K562 (cell line): ENCODE measurements at regions not wholly inside any gene's neighbourhood (a gene's known extent, or its start where the extent isn't known, plus 50 kb on each side); places are given as distances from the start of the nearest gene placed in this dataset.

Experiments used
- ATAC-seq: fragments of 200-7000 bp; cut with Tn5 transposase; 3 replicates; pipeline ENCODE4 v1.9.1; 2020; ENCODE audit warnings: moderate library complexity
- BruUV-seq: library from RNA; stranded (reverse); fragments of 400-500 nt; replicated peaks from 2 replicates; lab custom pipeline; 2021; lab: Mats Ljungman, UMichigan
- CTCF ChIA-PET: fragments of 300-600 bp; formaldehyde crosslinking; extraction: SDS; loops from one replicate; lab custom pipeline; 2021; ENCODE audit warnings: low intra/inter-chr PET ratio; lab: Yijun Ruan, JAX
- POLR2A ChIA-PET: fragments of 300-600, 350-650 bp; sonication (Branson Sonifier 250); formaldehyde crosslinking; extraction: SDS; loops from one replicate; lab custom pipeline; 2021; ENCODE audit warnings: antibody characterized with exemption, inconsistent platforms; lab: Yijun Ruan, JAX
- DNase-seq, 4 experiments: peaks; one replicate each; pipeline versions ENCODE4 v3.0.0 to v3.0.0-alpha.2; 2011 to 2018; ENCODE audit warnings: low spot score in 3 of 4, mixed read lengths in 3 of 4; ENCODE audit errors: extremely low read depth in 1 of 4
- FAIRE-seq: peaks from 2 replicates; lab custom pipeline; 2011; peaks lifted over from hg19 to GRCh38; lab: Jason Lieb, UNC
- H2AFZ ChIP-seq: 2 replicates; pipeline ENCODE4 v1.6.0; 2011; ENCODE audit warnings: low read depth, low read length, control low read depth, inconsistent platforms
- H3K27ac ChIP-seq: fragments of 200-600 bp; 3 replicates; pipeline ENCODE4 v1.8.0; 2011; ENCODE audit warnings: low read depth, mild to moderate bottlenecking, control low read depth, inconsistent platforms, low read length, moderate library complexity, mixed read lengths; ENCODE audit errors: extremely low read depth
- H3K27me3 ChIP-seq, 2 experiments: fragments of 300-600 bp in 1 of 2; 2 replicates in 1 of 2; 3 replicates in 1 of 2; pipeline versions ENCODE4 v1.6.0 to v1.8.0; 2011; ENCODE audit warnings: inconsistent platforms in 2 of 2, low read length in 2 of 2, mild to moderate bottlenecking in 1 of 2, mixed read lengths in 1 of 2, moderate library complexity in 1 of 2; ENCODE audit not compliant: control insufficient read depth in 2 of 2, insufficient read depth in 2 of 2
- H3K36me3 ChIP-seq: fragments of 300-600 bp; 3 replicates; pipeline ENCODE4 v1.8.0; 2011; ENCODE audit warnings: mild to moderate bottlenecking, low read length, inconsistent platforms; ENCODE audit not compliant: control insufficient read depth, insufficient read depth
- H3K4me1 ChIP-seq, 2 experiments: fragments of 200-600 bp in 1 of 2; replicated peaks in 1 of 2; 2 replicates in 1 of 2; 3 replicates in 1 of 2; pipeline versions ENCODE4 v1.5.1 to v1.8.0; 2011; ENCODE audit warnings: inconsistent platforms in 2 of 2, low read length in 2 of 2, mild to moderate bottlenecking in 1 of 2, mixed read lengths in 1 of 2, moderate library complexity in 1 of 2; ENCODE audit not compliant: control insufficient read depth in 2 of 2, insufficient read depth in 2 of 2
- H3K4me2 ChIP-seq: 2 replicates; pipeline ENCODE4 v1.6.1; 2011; ENCODE audit warnings: low read length, control low read depth, inconsistent platforms, mixed read lengths; ENCODE audit not compliant: insufficient read depth
- H3K4me3 ChIP-seq: fragments of 200-600 bp; sonication (generic), shearing (Covaris generic); 2 replicates; pipeline ENCODE4 v1.5.1; 2016; ENCODE audit warnings: control low read depth, inconsistent platforms
- H3K79me2 ChIP-seq: fragments of 200-600 bp; 3 replicates; pipeline ENCODE4 v1.8.0; 2011; ENCODE audit warnings: low read length, inconsistent platforms; ENCODE audit not compliant: control insufficient read depth, insufficient read depth
- H3K9ac ChIP-seq, 2 experiments: 2 replicates each; pipeline versions ENCODE4 v1.6.0 to v1.6.1; 2011; ENCODE audit warnings: low read depth in 2 of 2, low read length in 2 of 2, control low read depth in 1 of 2, inconsistent platforms in 1 of 2, mild to moderate bottlenecking in 1 of 2, mixed read lengths in 1 of 2; ENCODE audit not compliant: insufficient read depth in 1 of 2
- H3K9me1 ChIP-seq: one replicate; pipeline ENCODE4 v1.6.0; 2011; ENCODE audit warnings: inconsistent platforms, mild to moderate bottlenecking, low read length, moderate library complexity; ENCODE audit not compliant: control insufficient read depth, insufficient read depth
- H3K9me3 ChIP-seq: replicated peaks from 2 replicates; pipeline ENCODE4 v1.5.1; 2011; ENCODE audit warnings: low read depth, low read length, inconsistent platforms; ENCODE audit not compliant: control insufficient read depth, insufficient read depth
- H4K20me1 ChIP-seq: replicated peaks from 2 replicates; pipeline ENCODE4 v1.6.1; 2011; ENCODE audit warnings: low read length, inconsistent platforms, mixed read lengths; ENCODE audit not compliant: control insufficient read depth, insufficient read depth
- C11orf30 ChIP-seq: fragments of 450-650 bp; IDR thresholded peaks from 2 replicates; pipeline ENCODE4 v1.6.1; 2016; ENCODE audit warnings: low read depth, mild to moderate bottlenecking
- CBFB ChIP-seq: sonication (generic); formaldehyde crosslinking; IDR thresholded peaks from 2 replicates; pipeline ENCODE4 v1.4.0; 2020; ENCODE audit warnings: mild to moderate bottlenecking, missing genetic modification reagents
- CBX5 ChIP-seq: IDR thresholded peaks from 2 replicates; pipeline ENCODE4 v1.6.1; 2014; ENCODE audit warnings: low read depth, borderline replicate concordance
- ELF2 ChIP-seq: fragments of 250-450 bp; sonication (Bioruptor Pico); IDR thresholded peaks from 2 replicates; pipeline ENCODE4 v1.5.0; 2021; ENCODE audit warnings: mild to moderate bottlenecking
- FOXK2 ChIP-seq, 2 experiments: fragments of 450-650 bp; IDR thresholded peaks in 1 of 2; conservative IDR thresholded peaks in 1 of 2; 2 replicates each; pipeline ENCODE4 v1.6.1; 2016; ENCODE audit warnings: low read depth in 2 of 2, mild to moderate bottlenecking in 1 of 2
- ID3 ChIP-seq, 2 experiments: fragments of 250-450 bp in 1 of 2; fragments of 450-650 bp in 1 of 2; sonication (Bioruptor Pico) in 1 of 2; IDR thresholded peaks; 2 replicates each; pipeline versions ENCODE4 v1.6.1 to v1.8.0; 2016 to 2021; ENCODE audit warnings: mild to moderate bottlenecking in 2 of 2, moderate library complexity in 2 of 2, missing compliant biosample characterization in 1 of 2, missing genetic modification characterization in 1 of 2
- KLF10 ChIP-seq: fragments of 250-450 bp; sonication (Bioruptor Pico); IDR thresholded peaks from 2 replicates; pipeline ENCODE4 v1.6.1; 2021; ENCODE audit warnings: matching md5 sums
- MIER1 ChIP-seq: fragments of 450-650 bp; IDR thresholded peaks from 2 replicates; pipeline ENCODE4 v1.6.1; 2016; ENCODE audit warnings: antibody characterized with exemption, mild to moderate bottlenecking, low read depth
- PCBP2 ChIP-seq: fragments of 200-400 bp; formaldehyde crosslinking; IDR thresholded peaks from 2 replicates; pipeline ENCODE4 v1.6.1; 2018; ENCODE audit warnings: low read length, low read depth, mild to moderate bottlenecking, moderate library complexity; ENCODE audit not compliant: poor library complexity, severe bottlenecking
- POLR2B ChIP-seq: fragments of 450-650 bp; IDR thresholded peaks from 2 replicates; pipeline ENCODE4 v1.6.1; 2018; ENCODE audit warnings: low read depth; ENCODE audit not compliant: partially characterized antibody
- VEZF1 ChIP-seq: fragments of 200-800 bp; sonication (Bioruptor generic); IDR thresholded peaks from 2 replicates; pipeline ENCODE4 v1.6.1; 2017; ENCODE audit warnings: missing genetic modification characterization, missing compliant biosample characterization
- ZBTB7A ChIP-seq: IDR thresholded peaks from 2 replicates; pipeline ENCODE4 v1.6.1; 2011; ENCODE audit warnings: low read depth, mild to moderate bottlenecking, low read length, moderate library complexity, borderline replicate concordance; ENCODE audit not compliant: control insufficient read depth
- ZKSCAN8 ChIP-seq: fragments of 200-800 bp; sonication (Bioruptor generic); IDR thresholded peaks from 2 replicates; pipeline ENCODE4 v1.6.1; 2016; ENCODE audit warnings: missing genetic modification characterization, missing compliant biosample characterization
- ZNF347 ChIP-seq: fragments of 450-650 bp; formaldehyde crosslinking; IDR thresholded peaks from 2 replicates; pipeline ENCODE4 v1.4.0; 2020; ENCODE audit warnings: low read depth, mild to moderate bottlenecking, moderate library complexity
- ZNF639 ChIP-seq, 2 experiments: fragments of 200-800 bp in 1 of 2; sonication (Bioruptor generic) in 1 of 2; sonication (generic) in 1 of 2; formaldehyde crosslinking in 1 of 2; IDR thresholded peaks in 1 of 2; conservative IDR thresholded peaks in 1 of 2; 2 replicates each; pipeline versions ENCODE4 v1.5.0 to v1.6.1; 2016 to 2020; ENCODE audit warnings: missing compliant biosample characterization in 1 of 2, missing genetic modification characterization in 1 of 2, missing genetic modification reagents in 1 of 2
- WGBS: fragments of 100-300 bp; shearing (Covaris generic); methylation state at CpG from one replicate; pipeline ENCODE4 v1.1.6; 2016; ENCODE audit warnings: low coverage, mixed read lengths; ENCODE audit not compliant: insufficient coverage; ENCODE audit errors: missing lambda C conversion rate; 5-methylcytosine and 5-hydroxymethylcytosine counted together
- in situ Hi-C: fragments of 300-500 bp; cut with MboI; formaldehyde crosslinking; loops from 4 replicates; pipeline ENCODE4 v1.15.0; 2018; ENCODE audit warnings: inconsistent platforms, mixed read lengths
- intact Hi-C: fragments of 100-400 bp; cut with micrococcal nuclease; formaldehyde crosslinking; loops from 2 replicates; pipeline ENCODE4 v1.14.2; 2022

- TF ChIP-seq ZBTB7A: no peak
- no peak for TF ChIP-seq ZKSCAN8
- TF ChIP-seq C11orf30: no peak
- no peak for TF ChIP-seq VEZF1
- TF ChIP-seq POLR2B: no peak
These were observed 631.3 kb upstream of the SEMA6A start (continued) for GRCh38 chr5:117205894-117206293.

GRCh38 chr5:117204926-117205869, 630.6 kb upstream of the SEMA6A start:
- no TSS peak for BruUV-seq
- FAIRE-seq: no peak

More at GRCh38 chr5:117204926-117205869, 630.6 kb upstream of the SEMA6A start:
- Histone ChIP-seq H4K20me1 (no peaks in the 10 kb centered on the region), H3K9me1 (no peaks in the 10 kb centered on the region), H3K27ac (no peak overlapping the region), H3K9ac (no peak overlapping the region), H3K4me1 (no peaks in the 10 kb centered on the region), H3K4me2 (no peak overlapping the region), H3K27me3 (no peaks in the 10 kb centered on the region), H3K4me3 (no peak overlapping the region), H3K79me2 (no peaks in the 10 kb centered on the region), H3K36me3 (no peaks in the 10 kb centered on the region), H2AFZ (no peak overlapping the region), H3K9me3 (no peaks in the 10 kb centered on the region)
- ATAC-seq: no peak
- WGBS: 2% methylated on average over 10 of the region's 10 CpGs
- ChIA-PET POLR2A (no interaction called here), CTCF (no interaction called here)
- intact Hi-C loops: no loop called here
- TF ChIP-seq CBFB (CRISPR knock-in tag): no peak
- TF ChIP-seq MIER1: no peak
- TF ChIP-seq ZNF347 (CRISPR knock-in tag): no peak
- TF ChIP-seq ID3 (CRISPR knock-in tag; IDR thresholded peaks at IDR 0.05): no peak
- TF ChIP-seq ID3 (tag; IDR thresholded peaks at IDR 0.05): no peak
- TF ChIP-seq KLF10 (CRISPR knock-in tag): no peak
- no peak for TF ChIP-seq CBX5
- no peak for TF ChIP-seq ELF2 (CRISPR knock-in tag)
- no peak for TF ChIP-seq FOXK2 (conservative IDR thresholded peaks at IDR 0.05 in 1 of 2, IDR thresholded peaks at IDR 0.05 in 1 of 2; ENCODE audit: low read depth in 2 of 2)
- TF ChIP-seq ZNF639 (CRISPR knock-in tag; conservative IDR thresholded peaks at IDR 0.05 in 1 of 2, IDR thresholded peaks at IDR 0.05 in 1 of 2): no peak
- TF ChIP-seq PCBP2: no peak
- in situ Hi-C loops: no loop called here
- no peak for DNase-seq
